C4-2B (cell line): ENCODE measurements at regions not wholly inside any gene's neighbourhood (a gene's known extent, or its start where the extent isn't known, plus 50 kb on each side); places are given as distances from the start of the nearest gene placed in this dataset.

ENCODE experiments used
- H3K27ac ChIP-seq: fragments of 450-650 bp; 2 replicates; pipeline ENCODE4 v1.5.1; 2017
- ZFX ChIP-seq: fragments of 450-650 bp; IDR thresholded peaks from 2 replicates; pipeline ENCODE4 v1.6.1; 2017
- TF ChIP-seq, protein P1 (sequence below): fragments of 450-650 bp; conservative IDR thresholded peaks from 2 replicates; pipeline ENCODE4 v1.5.1; 2017; ENCODE audit warnings: mild to moderate bottlenecking

DNA sequence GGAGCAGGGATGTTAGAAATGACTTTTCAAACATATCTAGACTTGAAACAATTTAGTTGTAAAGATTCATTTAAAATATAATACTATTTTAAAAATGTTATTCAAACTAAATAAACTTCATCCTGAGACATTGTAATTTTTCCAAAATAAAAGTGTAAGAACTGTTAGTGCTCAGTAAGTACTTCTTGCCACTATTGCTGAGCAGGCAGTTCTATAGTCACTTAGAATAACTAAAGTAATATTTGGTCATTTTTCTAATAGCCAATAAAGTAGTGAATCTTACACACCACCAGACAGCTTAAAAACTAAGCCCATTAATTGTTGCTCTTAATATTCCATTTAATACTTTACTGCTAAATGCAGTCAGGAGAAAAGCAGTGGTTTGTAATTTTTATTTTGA is 1120.0 kb upstream of the CDH10 start:
- no peak overlapping the region for H3K27ac ChIP-seq
- TF ChIP-seq ZFX: no peak
- TF ChIP-seq, protein P1, sequence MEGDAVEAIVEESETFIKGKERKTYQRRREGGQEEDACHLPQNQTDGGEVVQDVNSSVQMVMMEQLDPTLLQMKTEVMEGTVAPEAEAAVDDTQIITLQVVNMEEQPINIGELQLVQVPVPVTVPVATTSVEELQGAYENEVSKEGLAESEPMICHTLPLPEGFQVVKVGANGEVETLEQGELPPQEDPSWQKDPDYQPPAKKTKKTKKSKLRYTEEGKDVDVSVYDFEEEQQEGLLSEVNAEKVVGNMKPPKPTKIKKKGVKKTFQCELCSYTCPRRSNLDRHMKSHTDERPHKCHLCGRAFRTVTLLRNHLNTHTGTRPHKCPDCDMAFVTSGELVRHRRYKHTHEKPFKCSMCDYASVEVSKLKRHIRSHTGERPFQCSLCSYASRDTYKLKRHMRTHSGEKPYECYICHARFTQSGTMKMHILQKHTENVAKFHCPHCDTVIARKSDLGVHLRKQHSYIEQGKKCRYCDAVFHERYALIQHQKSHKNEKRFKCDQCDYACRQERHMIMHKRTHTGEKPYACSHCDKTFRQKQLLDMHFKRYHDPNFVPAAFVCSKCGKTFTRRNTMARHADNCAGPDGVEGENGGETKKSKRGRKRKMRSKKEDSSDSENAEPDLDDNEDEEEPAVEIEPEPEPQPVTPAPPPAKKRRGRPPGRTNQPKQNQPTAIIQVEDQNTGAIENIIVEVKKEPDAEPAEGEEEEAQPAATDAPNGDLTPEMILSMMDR: no peak

DNA sequence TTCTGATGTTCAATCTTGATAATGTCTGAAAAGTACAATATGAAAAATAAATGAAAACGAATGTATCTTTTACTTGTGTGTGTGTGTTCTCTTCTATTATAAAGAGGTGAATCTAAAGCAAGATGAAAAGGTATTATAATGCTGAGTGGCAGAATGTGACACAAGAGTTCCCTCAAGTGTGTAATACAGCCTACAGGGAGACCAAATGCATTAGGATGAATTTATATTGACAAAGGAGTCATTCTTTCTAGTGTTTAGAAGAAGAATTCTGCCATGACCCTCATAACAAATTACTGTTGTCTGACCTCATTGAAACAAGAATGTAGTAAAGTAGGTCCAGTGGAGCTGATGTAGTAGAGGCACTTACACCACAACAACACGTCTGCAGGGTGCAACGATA is 1119.0 kb upstream of the CDH10 start:
- no peak overlapping the region for H3K27ac ChIP-seq
- no peak for TF ChIP-seq ZFX
- TF ChIP-seq, protein P1: no peak

DNA sequence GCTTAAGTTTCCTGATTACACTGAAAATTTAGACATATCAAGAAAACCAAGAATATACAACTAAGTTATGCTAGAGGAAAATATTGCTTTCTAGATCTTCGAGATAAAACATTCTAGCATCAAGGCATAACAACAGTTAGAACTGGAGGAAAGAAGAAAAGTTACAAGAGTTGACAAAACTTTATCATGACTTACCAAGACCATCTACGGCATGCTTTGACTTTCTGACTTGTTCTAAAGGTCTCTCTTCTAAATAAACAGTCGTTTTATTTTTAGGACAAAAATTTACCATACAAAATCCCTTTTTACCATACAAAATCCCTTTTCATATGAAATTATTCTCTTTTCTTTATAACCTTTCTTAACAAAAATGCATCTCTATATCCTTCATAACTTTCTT is 1110.1 kb upstream of the CDH10 start:
- TF ChIP-seq, protein P1: no peak
- TF ChIP-seq ZFX: no peak

DNA sequence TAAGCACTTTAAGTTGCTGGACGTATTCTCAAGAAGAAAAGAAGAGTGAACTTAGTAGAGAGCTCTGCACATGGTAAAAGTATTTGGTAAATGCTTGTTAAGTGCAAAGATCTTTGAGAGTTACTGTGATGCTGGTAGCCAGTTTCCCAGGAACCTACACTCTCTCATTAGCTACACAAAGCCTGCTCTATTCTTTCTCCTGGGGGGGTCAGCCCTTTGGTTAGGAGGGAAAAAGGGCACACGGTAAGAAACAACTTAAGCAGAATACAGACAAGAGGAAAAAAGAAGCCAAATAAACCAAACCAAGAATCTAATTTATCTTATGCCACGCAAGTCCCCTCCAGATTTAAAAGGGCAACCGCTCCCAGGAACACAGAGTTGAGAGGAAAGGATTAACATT is 1100.1 kb upstream of the CDH10 start:
- TF ChIP-seq, protein P1: no peak
- no peak for TF ChIP-seq ZFX
- H3K27ac ChIP-seq: no peak overlapping the region

More for the DNA sequence above, 1110.1 kb upstream of the CDH10 start:
- no peak overlapping the region for H3K27ac ChIP-seq

DNA sequence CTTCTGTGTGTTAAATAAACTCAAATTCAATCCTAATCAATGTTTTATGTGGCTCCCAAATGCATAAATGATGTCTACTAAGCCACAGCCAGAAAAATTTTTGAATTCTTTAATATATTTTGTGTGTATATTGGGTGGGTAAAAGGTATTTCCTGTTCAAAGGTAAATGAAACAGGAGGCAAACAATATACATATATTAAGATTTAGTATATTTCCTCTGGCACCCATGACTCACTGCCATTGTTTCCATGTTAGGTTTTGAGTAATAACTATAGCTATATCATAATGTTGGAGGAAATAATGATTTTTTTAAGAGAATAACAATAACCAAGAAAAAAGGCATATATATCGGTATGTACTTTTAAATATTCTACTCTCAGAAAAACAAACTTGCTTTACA is 1071.9 kb upstream of the CDH10 start:
- no peak for TF ChIP-seq ZFX
- TF ChIP-seq, protein P1: no peak
- no peak overlapping the region for H3K27ac ChIP-seq

DNA sequence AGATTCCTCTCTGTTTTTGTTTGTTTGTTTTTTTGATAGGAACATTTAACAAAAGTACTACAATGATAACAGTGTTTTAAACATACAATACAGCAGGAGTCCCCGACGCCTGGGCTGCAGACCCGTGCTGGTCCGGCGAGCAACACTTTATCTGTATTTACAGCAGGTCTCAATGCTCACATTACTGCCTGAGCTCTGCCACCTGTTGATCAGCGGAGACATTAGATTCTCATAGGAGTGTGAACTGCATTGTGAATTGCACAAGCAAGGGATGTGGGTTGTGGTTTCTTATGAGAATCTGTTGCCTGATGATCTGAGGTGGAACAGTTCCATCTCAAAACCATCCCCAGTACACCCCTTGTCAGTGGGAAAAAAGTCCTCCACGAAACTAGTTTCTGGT is 1068.5 kb upstream of the CDH10 start:
- H3K27ac ChIP-seq: no peak overlapping the region
- no peak for TF ChIP-seq ZFX
- TF ChIP-seq, protein P1: peak; percentile 60

DNA sequence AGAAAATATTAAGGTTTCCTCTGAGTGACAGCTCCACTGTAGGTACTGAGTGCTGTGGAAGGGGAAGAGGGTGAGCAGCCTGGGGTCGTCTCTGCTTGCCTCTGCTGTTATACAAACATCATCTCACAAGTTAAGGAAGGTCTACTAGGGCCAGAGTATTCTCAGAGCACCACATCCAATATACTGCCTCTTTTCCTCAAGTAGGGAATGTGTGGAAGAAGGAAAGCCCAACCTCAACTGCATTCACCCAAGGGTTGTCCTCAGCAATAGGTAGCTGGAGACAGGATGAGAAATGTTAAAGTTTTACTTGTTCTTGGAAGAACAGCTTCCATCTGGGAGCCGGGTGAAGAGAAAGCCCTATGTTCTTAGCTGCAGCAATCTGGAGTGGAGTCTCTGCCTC is 1062.3 kb upstream of the CDH10 start:
- H3K27ac ChIP-seq: no peak overlapping the region
- TF ChIP-seq, protein P1: no peak
- no peak for TF ChIP-seq ZFX
